Activated T-helper 17 cell treated with anti-CD3 and anti-CD28 coated beads, Interleukin-2, amount 50 U/mL, for 72 hours (primary cell): ENCODE measurements at regions not wholly inside any gene's neighbourhood (a gene's known extent, or its start where the extent isn't known, plus 50 kb on each side); places are given as distances from the start of the nearest gene placed in this dataset.
A peak's percentile ranks its signal among the peaks of the same experiment; 100 is the strongest.
"Not testable (repeated sequence)": the region's sequence is repeated elsewhere in the genome, so short reads cannot be mapped to it uniquely, and the experiment has no call there.

Experiments
- ATAC-seq: fragments of 150-1000 bp; cut with Tn5 transposase; replicated peaks from 2 replicates; pipeline ENCODE4 v1.10.0; 2021; ENCODE audit warnings: mild to moderate bottlenecking, moderate library complexity
- H3K27ac Mint-ChIP-seq: one replicate; pipeline ENCODE4 v1.8.0; 2022; ENCODE audit warnings: mixed read lengths
- H3K27me3 Mint-ChIP-seq: one replicate; pipeline ENCODE4 v1.8.0; 2022; ENCODE audit warnings: mixed read lengths
- H3K36me3 Mint-ChIP-seq: one replicate; pipeline ENCODE4 v1.8.0; 2022; ENCODE audit warnings: low read depth, mild to moderate bottlenecking, mixed read lengths
- H3K4me1 Mint-ChIP-seq: one replicate; pipeline ENCODE4 v1.8.0; 2022; ENCODE audit warnings: mixed read lengths
- H3K4me3 Mint-ChIP-seq: one replicate; pipeline ENCODE4 v1.8.0; 2022; ENCODE audit warnings: mild to moderate bottlenecking, mixed read lengths
- H3K9me3 Mint-ChIP-seq: one replicate; pipeline ENCODE4 v1.8.0; 2022; ENCODE audit warnings: mixed read lengths

DNA sequence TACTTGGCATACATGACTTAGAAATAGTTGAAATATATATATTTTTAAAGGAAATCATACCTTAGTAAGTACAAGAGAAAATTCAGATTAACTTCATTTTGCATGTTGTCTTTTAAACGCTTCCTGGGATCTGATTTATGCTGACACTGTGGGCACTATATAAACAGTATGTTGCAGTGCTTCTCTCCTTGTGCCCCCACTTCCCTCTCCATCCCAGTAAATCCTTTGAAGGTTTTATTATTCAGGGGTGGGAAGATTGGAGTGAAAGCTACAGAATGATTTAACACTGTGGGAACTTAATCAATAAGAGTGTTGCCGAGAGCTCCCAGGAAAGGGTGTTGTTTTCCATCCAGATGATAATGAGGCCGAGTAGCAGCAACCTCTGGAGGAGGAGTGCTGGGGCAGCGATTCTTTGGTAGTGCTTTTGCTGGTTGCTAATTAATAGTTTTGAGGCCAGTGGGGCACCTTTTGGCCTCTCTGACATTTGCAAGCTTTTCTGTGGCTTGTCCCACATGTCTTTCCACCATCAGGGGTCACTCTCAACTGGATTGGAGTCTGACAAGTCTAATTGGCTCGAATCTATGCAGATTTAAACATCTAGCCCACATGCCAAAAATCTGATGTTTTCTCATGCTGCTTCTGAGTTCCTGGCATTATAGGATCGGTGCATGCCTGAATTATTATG, 183.0 kb upstream of the MMS22L start:
- no peak for ATAC-seq
- no peaks in the 10 kb centered on the region for H3K36me3 Mint-ChIP-seq
- no peak overlapping the region for H3K4me3 Mint-ChIP-seq
- H3K4me1 Mint-ChIP-seq = no peaks in the 10 kb centered on the region
- no peak overlapping the region for H3K27ac Mint-ChIP-seq
- no peaks in the 10 kb centered on the region for H3K9me3 Mint-ChIP-seq
- H3K27me3 Mint-ChIP-seq = peaks cover 9% of the 10 kb centered on the region

- Mint-ChIP-seq H3K9me3 (no peaks in the 10 kb centered on the region), H3K4me3 (no peak overlapping the region), H3K4me1 (no peaks in the 10 kb centered on the region), H3K36me3 (no peaks in the 10 kb centered on the region), H3K27me3 (peaks cover 6% of the 10 kb centered on the region), H3K27ac (no peak overlapping the region)
- ATAC-seq = no peak
These were observed 186.0 kb upstream of the MMS22L start for GRCh38 chr6:97468981-97469380.

DNA sequence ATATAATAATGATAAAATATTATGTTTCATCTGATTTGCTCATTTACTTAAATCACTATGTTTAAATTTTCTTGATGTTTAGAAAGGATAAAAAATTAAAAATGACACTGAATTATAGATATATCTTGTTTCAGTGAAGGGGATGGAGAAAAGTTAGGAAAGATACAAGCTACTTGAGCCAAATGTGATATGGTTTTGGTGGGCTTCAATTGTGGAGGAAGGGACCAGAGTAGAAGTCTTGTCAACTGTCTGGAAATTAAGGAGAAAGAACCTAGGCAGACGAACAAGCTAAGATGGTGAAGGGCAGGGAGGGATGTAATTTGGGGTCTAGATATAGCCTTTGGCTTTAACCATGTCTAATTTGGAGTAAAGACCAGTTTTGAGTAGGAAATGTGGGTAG, 186.4 kb upstream of the MMS22L start:
- H3K36me3 Mint-ChIP-seq = no peaks in the 10 kb centered on the region
- no peaks in the 10 kb centered on the region for H3K9me3 Mint-ChIP-seq
- H3K4me3 Mint-ChIP-seq = no peak overlapping the region
- peaks cover 6% of the 10 kb centered on the region for H3K27me3 Mint-ChIP-seq
- H3K27ac Mint-ChIP-seq = no peak overlapping the region
- H3K4me1 Mint-ChIP-seq = no peaks in the 10 kb centered on the region
- ATAC-seq = no peak

GRCh38 chr6:97470322-97470721, 187.3 kb upstream of the MMS22L start:
- Mint-ChIP-seq H3K36me3 (no peaks in the 10 kb centered on the region), H3K27me3 (peaks cover 3% of the 10 kb centered on the region), H3K27ac (no peak overlapping the region)

DNA sequence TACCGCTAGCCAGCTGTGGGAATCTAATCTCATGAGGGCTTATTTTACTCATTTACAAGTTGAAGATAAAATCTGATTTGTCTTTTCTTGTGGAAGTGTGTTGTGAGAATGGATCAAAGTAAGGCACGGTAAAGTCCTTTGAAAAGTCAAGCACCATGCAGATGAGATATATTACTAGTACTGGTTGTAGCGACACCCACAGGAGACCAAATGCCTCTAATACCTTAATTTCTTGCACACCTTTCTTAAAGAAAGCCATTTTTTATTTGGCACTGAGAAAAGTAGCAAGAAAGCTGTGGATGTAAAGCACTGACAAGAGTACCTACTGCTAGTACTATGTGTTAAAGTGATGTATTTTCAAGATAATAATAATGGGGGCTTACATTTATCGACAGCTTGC, 191.0 kb upstream of the MMS22L start:
- H3K36me3 Mint-ChIP-seq = no peaks in the 10 kb centered on the region
- ATAC-seq = no peak
- H3K27me3 Mint-ChIP-seq = peaks cover 7% of the 10 kb centered on the region
- no peaks in the 10 kb centered on the region for H3K4me1 Mint-ChIP-seq
- no peak overlapping the region for H3K4me3 Mint-ChIP-seq
- H3K9me3 Mint-ChIP-seq = no peaks in the 10 kb centered on the region
- no peak overlapping the region for H3K27ac Mint-ChIP-seq

More at GRCh38 chr6:97470322-97470721, 187.3 kb upstream of the MMS22L start:
- no peak for ATAC-seq
- Mint-ChIP-seq H3K4me3 (no peak overlapping the region), H3K9me3 (no peaks in the 10 kb centered on the region), H3K4me1 (no peaks in the 10 kb centered on the region)

DNA sequence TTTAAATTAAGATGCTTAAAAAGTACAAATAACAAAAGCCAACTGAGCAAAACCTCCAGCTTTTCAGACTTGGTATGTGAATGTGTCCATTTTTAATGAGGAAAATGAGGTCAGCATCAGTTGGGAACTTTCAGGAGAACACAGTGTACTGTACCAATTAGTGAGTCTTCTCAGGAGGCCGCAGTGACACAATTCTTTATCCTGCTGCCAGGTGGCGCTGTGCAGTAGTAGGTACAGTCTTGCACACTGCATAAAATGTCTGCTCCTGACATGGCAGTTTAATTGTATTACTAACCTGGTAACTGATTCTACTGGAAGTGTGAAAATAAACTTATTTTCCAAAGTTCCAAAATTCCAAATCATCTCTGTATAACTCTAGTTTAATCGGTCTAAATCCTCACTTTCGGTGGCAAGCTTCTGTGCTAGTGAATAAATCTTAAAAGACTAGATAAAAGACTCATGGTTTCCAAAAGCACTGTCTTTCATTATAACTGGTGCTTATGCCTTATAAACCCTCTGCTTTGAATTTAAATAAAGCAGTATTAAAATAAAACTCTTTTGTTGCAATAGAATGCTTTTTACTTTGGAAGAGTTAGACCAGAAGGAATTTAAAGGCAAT, 214.8 kb upstream of the MMS22L start:
- Mint-ChIP-seq H3K36me3 (no peaks in the 10 kb centered on the region), H3K9me3 (no peaks in the 10 kb centered on the region), H3K4me3 (no peak overlapping the region), H3K4me1 (no peaks in the 10 kb centered on the region), H3K27ac (no peak overlapping the region), H3K27me3 (peaks cover 14% of the 10 kb centered on the region)
- peak; percentile 88 for ATAC-seq

DNA sequence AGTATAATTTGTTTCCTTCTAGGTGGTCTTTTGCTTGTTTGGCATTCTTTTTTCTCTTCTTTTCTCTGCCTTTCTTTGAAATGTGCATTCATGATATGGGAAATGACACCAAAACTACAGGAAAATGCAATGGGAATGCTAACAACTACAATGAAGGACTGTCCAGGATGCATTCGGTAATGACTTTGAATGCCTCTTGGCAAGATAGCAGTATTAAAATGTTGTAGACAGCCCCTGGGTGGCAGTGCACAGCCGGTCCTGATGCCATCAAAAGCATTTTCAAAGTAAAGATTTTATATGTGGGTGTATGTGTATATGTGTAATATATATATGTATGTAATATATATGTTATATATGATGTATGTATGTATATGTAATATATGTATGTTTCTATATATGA, 218.8 kb upstream of the MMS22L start:
- no peak overlapping the region for H3K27ac Mint-ChIP-seq
- H3K9me3 Mint-ChIP-seq = no peaks in the 10 kb centered on the region
- no peak for ATAC-seq

GRCh38 chr6:97508646-97509045, 225.6 kb upstream of the MMS22L start:
- peaks cover 11% of the 10 kb centered on the region for H3K27me3 Mint-ChIP-seq
- ATAC-seq = no peak
- H3K9me3 Mint-ChIP-seq = no peaks in the 10 kb centered on the region
- H3K4me1 Mint-ChIP-seq = no peaks in the 10 kb centered on the region
- no peak overlapping the region for H3K27ac Mint-ChIP-seq
- H3K36me3 Mint-ChIP-seq = no peaks in the 10 kb centered on the region
- H3K4me3 Mint-ChIP-seq = no peak overlapping the region

More for the DNA sequence above, 218.8 kb upstream of the MMS22L start:
- Mint-ChIP-seq H3K4me1 (no peaks in the 10 kb centered on the region), H3K4me3 (no peak overlapping the region), H3K36me3 (no peaks in the 10 kb centered on the region), H3K27me3 (peaks cover 14% of the 10 kb centered on the region)

DNA sequence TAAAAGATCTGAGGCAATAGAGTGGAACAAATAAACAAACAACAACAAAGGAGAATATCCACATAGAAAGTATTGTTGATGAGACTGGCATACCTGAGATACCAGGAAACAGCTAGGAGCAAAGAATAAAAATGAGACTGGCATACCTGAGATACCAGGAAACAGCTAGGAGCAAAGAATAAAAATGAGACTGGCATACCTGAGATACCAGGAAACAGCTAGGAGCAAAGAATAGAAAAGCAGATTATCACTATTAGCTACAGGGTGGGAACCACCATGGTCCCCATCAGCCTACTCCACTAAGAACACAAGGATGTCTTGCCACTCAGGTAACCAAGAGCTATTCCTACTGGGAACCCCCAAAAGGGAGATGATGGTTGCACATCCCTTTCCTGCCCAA, 230.2 kb upstream of the MMS22L start:
- not testable (repeated sequence) for ATAC-seq

GRCh38 chr6:97524811-97525210, 241.8 kb upstream of the MMS22L start:
- H3K9me3 Mint-ChIP-seq = no peaks in the 10 kb centered on the region
- H3K36me3 Mint-ChIP-seq = no peaks in the 10 kb centered on the region
- no peak overlapping the region for H3K4me3 Mint-ChIP-seq
- ATAC-seq = no peak
- no peaks in the 10 kb centered on the region for H3K4me1 Mint-ChIP-seq
- H3K27me3 Mint-ChIP-seq = no peaks in the 10 kb centered on the region
- H3K27ac Mint-ChIP-seq = no peak overlapping the region

More for the DNA sequence above, 230.2 kb upstream of the MMS22L start:
- not testable (repeated sequence) for H3K4me3 Mint-ChIP-seq, H3K4me1 Mint-ChIP-seq, H3K9me3 Mint-ChIP-seq, H3K27ac Mint-ChIP-seq, H3K36me3 Mint-ChIP-seq
- H3K27me3 Mint-ChIP-seq = peaks cover 11% of the 10 kb centered on the region

- ATAC-seq = no peak
- Mint-ChIP-seq H3K27ac (no peak overlapping the region), H3K27me3 (peaks cover 3% of the 10 kb centered on the region), H3K4me1 (no peaks in the 10 kb centered on the region), H3K36me3 (no peaks in the 10 kb centered on the region), H3K9me3 (no peaks in the 10 kb centered on the region), H3K4me3 (no peak overlapping the region)
These were observed 252.8 kb upstream of the MMS22L start for GRCh38 chr6:97535800-97536199.

DNA sequence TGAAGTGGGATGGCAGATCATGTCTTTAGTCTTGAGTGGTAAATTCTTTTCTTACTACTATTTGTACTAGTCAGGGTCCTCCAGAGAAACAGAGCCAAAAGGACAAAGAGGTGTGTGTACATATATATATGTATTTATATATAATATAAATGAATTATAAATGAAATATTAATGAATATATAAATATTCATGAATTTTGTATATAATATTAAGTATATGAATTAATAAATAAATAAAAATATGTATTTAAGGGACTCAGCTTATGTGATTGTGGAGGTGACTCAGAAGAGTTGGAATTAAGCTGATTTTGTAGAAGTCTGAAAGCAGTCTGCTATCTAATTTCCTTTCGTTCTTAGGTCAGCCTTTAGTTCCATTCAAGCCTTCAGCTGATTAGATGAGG, 265.3 kb upstream of the MMS22L start:
- Mint-ChIP-seq H3K27ac (no peak overlapping the region), H3K27me3 (no peaks in the 10 kb centered on the region), H3K36me3 (no peaks in the 10 kb centered on the region), H3K4me3 (no peak overlapping the region), H3K9me3 (no peaks in the 10 kb centered on the region), H3K4me1 (no peaks in the 10 kb centered on the region)
- no peak for ATAC-seq

DNA sequence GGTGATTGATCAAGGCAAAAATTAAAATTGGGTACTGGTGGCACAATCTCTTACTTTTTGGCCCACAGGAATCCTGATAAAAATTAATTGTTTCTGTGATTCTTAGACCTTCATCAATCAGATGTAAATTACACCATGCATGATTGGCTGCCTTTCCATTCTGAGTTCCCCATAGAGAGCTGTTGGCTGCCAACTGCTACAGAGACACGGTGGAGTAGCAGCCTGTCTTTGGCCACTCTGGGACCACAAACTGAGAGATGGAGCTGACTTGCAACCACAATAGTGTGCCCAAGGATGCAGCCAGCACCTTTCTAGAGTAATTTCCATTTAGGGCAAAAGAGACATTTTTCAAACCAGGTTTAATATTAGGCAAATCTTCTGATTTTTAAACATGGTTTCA, 274.3 kb upstream of the MMS22L start:
- Mint-ChIP-seq H3K27me3 (no peaks in the 10 kb centered on the region), H3K4me1 (no peaks in the 10 kb centered on the region), H3K36me3 (no peaks in the 10 kb centered on the region), H3K9me3 (peaks cover 3% of the 10 kb centered on the region), H3K4me3 (no peak overlapping the region), H3K27ac (no peak overlapping the region)
- ATAC-seq = no peak

- Mint-ChIP-seq H3K9me3 (peaks cover 8% of the 10 kb centered on the region), H3K27me3 (no peaks in the 10 kb centered on the region), H3K4me3 (no peak overlapping the region), H3K36me3 (no peaks in the 10 kb centered on the region), H3K27ac (no peak overlapping the region), H3K4me1 (no peaks in the 10 kb centered on the region)
- ATAC-seq = no peak
These were observed 280.5 kb upstream of the MMS22L start for GRCh38 chr6:97563529-97563928.

DNA sequence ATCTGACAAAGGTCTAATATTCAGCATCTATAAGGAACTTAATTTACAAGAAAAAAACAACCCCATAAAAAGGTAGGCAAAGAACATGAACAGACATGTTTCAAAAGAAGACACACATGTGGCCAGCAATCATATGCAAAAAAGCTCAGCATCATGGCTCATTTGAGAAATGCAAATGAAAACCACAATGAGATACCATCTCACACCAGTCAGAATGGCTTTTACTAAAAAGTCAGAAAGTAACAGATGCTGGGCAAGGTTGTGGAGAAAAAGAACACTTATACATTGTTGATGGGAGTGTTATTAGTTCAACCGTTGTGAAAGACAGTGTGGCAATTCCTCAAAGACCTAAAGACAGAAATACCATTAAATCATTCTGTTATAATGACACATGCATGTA, 289.9 kb upstream of the MMS22L start:
- H3K27ac Mint-ChIP-seq = no peak overlapping the region

More for the DNA sequence above, 289.9 kb upstream of the MMS22L start:
- no peak overlapping the region for H3K4me3 Mint-ChIP-seq
- no peaks in the 10 kb centered on the region for H3K9me3 Mint-ChIP-seq
- no peaks in the 10 kb centered on the region for H3K4me1 Mint-ChIP-seq
- ATAC-seq = no peak
- no peaks in the 10 kb centered on the region for H3K27me3 Mint-ChIP-seq
- H3K36me3 Mint-ChIP-seq = no peaks in the 10 kb centered on the region
